Natural killer cell treated with Interleukin-12 subunit alpha and Interleukin-12 subunit beta and Interleukin-15 and Interleukin-18, amount 100 ng/mL, for 72 hours (primary cell): ENCODE measurements at regions not wholly inside any gene's neighbourhood (a gene's known extent, or its start where the extent isn't known, plus 50 kb on each side); places are given as distances from the start of the nearest gene placed in this dataset.

Source experiments
- ATAC-seq, 2 donors: fragments of 150-1000 bp; cut with Tn5 transposase in 1 of 2; sonication (Bioruptor Pico), chemical (Tn5 transposase) in 1 of 2; 2 replicates each; pipeline ENCODE4 v1.10.0; 2021
- DNase-seq: peaks from one replicate; pipeline ENCODE4 v3.0.0; 2022; ENCODE audit warnings: low spot score
- H3K27ac Mint-ChIP-seq, 2 donors: 1 replicate in 1 of 2; 2 replicates in 1 of 2; pipeline ENCODE4 v1.8.0; 2022; ENCODE audit warnings: mixed read lengths in 2 of 2, mild to moderate bottlenecking in 1 of 2, moderate library complexity in 1 of 2
- H3K27me3 Mint-ChIP-seq, 2 donors: 1 replicate in 1 of 2; 2 replicates in 1 of 2; pipeline ENCODE4 v1.8.0; 2022; ENCODE audit warnings: mixed read lengths in 2 of 2
- H3K36me3 Mint-ChIP-seq: one replicate; pipeline ENCODE4 v1.8.0; 2022; ENCODE audit warnings: mixed read lengths
- H3K4me1 Mint-ChIP-seq, 2 donors: 1 replicate in 1 of 2; 2 replicates in 1 of 2; pipeline ENCODE4 v1.8.0; 2022; ENCODE audit warnings: low read depth in 2 of 2, mixed read lengths in 2 of 2, mild to moderate bottlenecking in 1 of 2
- H3K4me3 Mint-ChIP-seq: one replicate; pipeline ENCODE4 v1.8.0; 2022; ENCODE audit warnings: mixed read lengths
- H3K9me3 Mint-ChIP-seq: 2 replicates; pipeline ENCODE4 v1.8.0; 2022; ENCODE audit warnings: mixed read lengths

DNA sequence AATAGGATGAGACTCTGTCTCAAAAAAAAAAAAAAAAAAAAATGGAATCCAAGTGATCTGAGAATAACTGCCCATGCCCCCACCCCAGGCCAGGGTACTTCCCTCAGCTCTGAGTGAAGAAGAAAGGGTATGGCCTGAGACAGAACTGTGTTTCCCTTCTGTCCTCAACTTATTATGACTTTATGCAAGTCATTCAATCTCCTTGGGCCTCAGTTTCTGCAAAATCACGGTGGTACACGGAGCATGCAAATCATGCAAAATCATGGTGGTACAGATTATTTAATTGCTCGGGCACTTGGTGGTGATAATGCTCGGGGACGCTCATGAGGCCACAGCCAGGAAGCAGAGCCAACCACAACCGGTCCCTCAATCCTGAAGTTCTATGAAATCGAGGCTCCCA, 56.5 kb upstream of the TBX3 start:
- Mint-ChIP-seq H3K27ac (no peak overlapping the region), H3K36me3 (no peaks in the 10 kb centered on the region), H3K9me3 (no peaks in the 10 kb centered on the region), H3K27me3 (peaks cover under 1 to 5% of the 10 kb centered on the region in 2 donors), H3K4me1 (no peaks in the 10 kb centered on the region), H3K4me3 (no peak overlapping the region)
- ATAC-seq (no peak), DNase-seq (no peak)

DNA sequence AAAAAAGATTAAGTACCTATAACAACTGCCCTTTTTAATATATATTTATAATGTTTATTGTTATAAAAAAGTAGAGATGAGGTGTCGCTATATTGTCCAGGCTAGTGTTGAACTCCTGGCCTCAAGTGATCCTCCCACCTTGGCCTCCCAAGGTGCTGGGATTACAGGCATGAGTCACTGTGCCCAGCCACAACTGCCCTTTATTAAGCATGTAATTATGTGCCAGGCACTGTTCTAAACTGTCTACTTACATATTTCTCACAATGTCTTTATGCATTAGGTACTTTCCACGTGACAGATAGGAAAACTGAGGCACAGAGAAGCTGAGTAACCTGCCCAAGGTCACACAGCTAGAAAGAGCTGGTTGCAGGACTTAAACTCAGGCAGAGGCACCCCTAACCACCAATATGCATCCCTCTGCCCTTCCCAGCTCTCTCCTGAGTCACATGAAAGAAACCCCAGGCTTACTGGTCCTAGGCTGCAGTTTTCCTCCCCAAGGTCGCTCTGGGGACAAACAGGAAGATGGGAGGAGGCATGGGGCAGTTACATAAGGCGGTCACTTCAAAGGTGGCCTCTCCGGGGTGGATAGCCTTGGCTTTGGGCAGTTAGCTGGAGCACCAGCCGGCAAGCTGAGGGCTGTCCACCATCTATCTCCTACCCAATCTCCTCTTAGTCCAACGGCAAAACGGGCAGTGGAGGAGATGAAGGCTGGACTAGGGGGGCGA, 54.6 kb upstream of the TBX3 start:
- H3K27me3 Mint-ChIP-seq = peaks cover 9 to 12% of the 10 kb centered on the region in 2 donors
- DNase-seq (no peak), ATAC-seq (no peak)
- no peaks in the 10 kb centered on the region for H3K36me3 Mint-ChIP-seq
- no peak overlapping the region for H3K4me3 Mint-ChIP-seq
- H3K27ac Mint-ChIP-seq = no peak overlapping the region
- H3K4me1 Mint-ChIP-seq = no peaks in the 10 kb centered on the region
- H3K9me3 Mint-ChIP-seq = no peaks in the 10 kb centered on the region

DNA sequence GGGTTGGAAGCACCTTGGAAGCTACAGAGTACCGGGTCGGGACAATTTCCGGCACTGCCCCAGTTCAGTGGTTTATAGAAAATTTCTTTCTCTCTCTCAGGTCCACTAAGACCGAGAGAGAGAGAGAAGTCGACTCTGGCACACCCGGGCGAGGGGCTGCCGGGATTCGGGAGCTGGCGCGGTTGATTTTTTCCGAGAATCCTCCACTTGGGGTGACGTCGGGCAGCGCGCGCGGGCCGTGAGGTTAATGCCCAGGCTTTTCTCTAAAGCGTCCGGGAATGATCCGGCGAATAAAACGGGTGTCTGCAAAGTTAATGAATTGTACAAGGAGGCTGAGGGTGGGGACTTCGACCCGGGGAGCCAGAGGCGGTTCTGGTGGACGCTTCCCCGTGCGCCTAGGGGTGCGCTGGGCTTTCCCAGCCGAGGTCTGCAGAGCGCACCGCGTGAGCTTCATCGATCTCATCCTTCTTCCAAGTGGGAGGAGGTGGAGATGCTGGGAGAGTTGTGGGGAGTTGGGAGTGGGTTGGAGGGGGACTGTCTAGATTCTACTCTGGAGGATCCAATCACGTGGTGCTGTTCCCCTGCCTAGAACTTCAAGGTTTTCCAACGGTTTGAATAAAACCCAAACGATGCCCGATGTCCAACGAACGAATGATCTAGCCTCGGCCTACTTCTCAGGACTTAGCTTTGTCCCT, 51.9 kb upstream of the TBX3 start:
- ATAC-seq (no peak), DNase-seq (no peak)
- Mint-ChIP-seq H3K4me1 (no peaks in the 10 kb centered on the region), H3K27me3 (peaks cover 9 to 15% of the 10 kb centered on the region in 2 donors), H3K36me3 (no peaks in the 10 kb centered on the region), H3K27ac (no peak overlapping the region), H3K9me3 (no peaks in the 10 kb centered on the region), H3K4me3 (no peak overlapping the region)

DNA sequence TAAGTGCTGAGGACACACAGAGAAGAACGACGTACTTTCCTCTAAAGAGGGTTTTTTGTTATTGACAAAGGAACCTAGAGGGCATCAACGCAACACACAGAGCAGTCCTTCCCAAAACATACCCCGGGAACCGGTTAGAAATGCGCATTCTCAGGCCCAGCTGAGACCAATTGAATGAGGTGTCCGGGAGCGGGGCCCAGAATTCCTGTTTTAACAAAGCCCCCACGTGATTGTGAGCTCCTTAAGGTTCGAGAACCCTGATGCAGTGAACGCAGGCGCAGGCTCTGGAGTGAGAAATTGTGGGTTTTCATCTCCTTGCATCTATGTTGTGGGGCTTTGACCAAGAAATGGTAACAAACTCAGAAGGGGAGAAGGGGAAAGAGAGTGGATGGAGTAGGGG, 51.0 kb upstream of the TBX3 start:
- H3K4me1 Mint-ChIP-seq = no peaks in the 10 kb centered on the region
- no peaks in the 10 kb centered on the region for H3K9me3 Mint-ChIP-seq
- peaks cover 9 to 15% of the 10 kb centered on the region in 2 donors for H3K27me3 Mint-ChIP-seq
- H3K36me3 Mint-ChIP-seq = no peaks in the 10 kb centered on the region
- DNase-seq (no peak), ATAC-seq (no peak)
- H3K4me3 Mint-ChIP-seq = no peak overlapping the region
- H3K27ac Mint-ChIP-seq = no peak overlapping the region

- H3K36me3 Mint-ChIP-seq = no peaks in the 10 kb centered on the region
- H3K27ac Mint-ChIP-seq = no peak overlapping the region
- H3K27me3 Mint-ChIP-seq = peaks cover 9 to 15% of the 10 kb centered on the region in 2 donors
- no peaks in the 10 kb centered on the region for H3K9me3 Mint-ChIP-seq
- H3K4me1 Mint-ChIP-seq = no peaks in the 10 kb centered on the region
- H3K4me3 Mint-ChIP-seq = no peak overlapping the region
- no peak for DNase-seq
- no peak for ATAC-seq
These were observed 49.9 kb upstream of the TBX3 start for GRCh38 chr12:114733919-114734318.
